ENCODE measurements at regions not wholly inside any gene's neighbourhood (a gene's known extent, or its start where the extent isn't known, plus 50 kb on each side); places are given as distances from the start of the nearest gene placed in this dataset.

DNA sequence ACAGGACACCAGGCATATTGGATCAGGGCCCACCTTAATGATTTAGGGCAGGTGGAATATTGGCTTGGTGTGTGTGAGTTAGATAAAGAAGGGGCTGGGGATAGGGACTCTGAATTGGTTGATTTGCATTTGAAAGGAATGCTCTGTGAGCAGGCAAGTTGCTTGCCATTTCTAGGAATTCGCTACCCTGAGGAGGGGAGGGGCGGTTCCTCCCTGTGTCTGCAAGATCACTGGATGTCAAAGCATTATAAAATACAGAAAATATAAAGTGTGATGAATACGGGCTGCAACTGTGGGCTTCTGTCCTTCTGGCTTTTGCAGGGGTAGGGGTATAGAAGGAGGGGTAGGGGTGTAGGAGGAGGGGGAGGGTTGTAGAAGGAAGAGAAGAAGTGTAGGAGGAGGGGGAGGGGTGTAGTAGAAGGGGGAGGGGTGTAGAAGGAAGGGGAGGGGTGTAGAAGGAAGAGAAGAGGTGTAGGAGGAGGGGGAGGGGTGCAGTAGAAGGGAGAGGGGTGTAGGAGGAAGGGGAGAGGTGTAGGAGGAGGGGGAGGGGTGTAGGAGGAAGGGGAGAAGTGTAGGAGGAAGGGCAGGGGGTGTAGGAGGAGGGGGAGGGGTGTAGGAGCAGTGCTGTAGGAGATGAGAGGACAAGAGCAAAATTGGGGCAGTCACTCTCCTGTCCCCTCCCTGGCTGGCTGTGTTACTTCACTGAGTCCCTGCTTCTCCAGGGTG lies 238.0 kb upstream of the COPS8 start (continued):
- TF ChIP-seq ZNF274 (IDR thresholded peaks at IDR 0.05; ENCODE audit: borderline replicate concordance, extremely low read depth, low read length): no peak
- TF ChIP-seq KDM4A (IDR thresholded peaks at IDR 0.05; ENCODE audit: low read depth, low read length, severe bottlenecking): no peak
- TF ChIP-seq KDM1A (IDR thresholded peaks at IDR 0.05; ENCODE audit: borderline replicate concordance, low read length): peak; percentile 83
- TF ChIP-seq, protein P1, sequence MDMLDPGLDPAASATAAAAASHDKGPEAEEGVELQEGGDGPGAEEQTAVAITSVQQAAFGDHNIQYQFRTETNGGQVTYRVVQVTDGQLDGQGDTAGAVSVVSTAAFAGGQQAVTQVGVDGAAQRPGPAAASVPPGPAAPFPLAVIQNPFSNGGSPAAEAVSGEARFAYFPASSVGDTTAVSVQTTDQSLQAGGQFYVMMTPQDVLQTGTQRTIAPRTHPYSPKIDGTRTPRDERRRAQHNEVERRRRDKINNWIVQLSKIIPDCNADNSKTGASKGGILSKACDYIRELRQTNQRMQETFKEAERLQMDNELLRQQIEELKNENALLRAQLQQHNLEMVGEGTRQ (IDR thresholded peaks at IDR 0.05; ENCODE audit: low read length): no peak
- TF ChIP-seq ASH2L (IDR thresholded peaks at IDR 0.05; ENCODE audit: low read length): peak; percentile 66
- no peak for TF ChIP-seq RXRA (IDR thresholded peaks at IDR 0.05; ENCODE audit: insufficient read depth, low read depth, low read length)
- no peak for TF ChIP-seq BRCA1 (IDR thresholded peaks at IDR 0.05; ENCODE audit: low read depth, low read length)
- TF ChIP-seq SP2 (IDR thresholded peaks at IDR 0.05; ENCODE audit: low read length): no peak
- TF ChIP-seq TAF1 (IDR thresholded peaks at IDR 0.05; ENCODE audit: low read depth, low read length): no peak
- no peak for TF ChIP-seq CHD2 (IDR thresholded peaks at IDR 0.05; ENCODE audit: low read length)

Measured in H1 (cell line).